ENCODE measurements at regions not wholly inside any gene's neighbourhood (a gene's known extent, or its start where the extent isn't known, plus 50 kb on each side); places are given as distances from the start of the nearest gene placed in this dataset.

DNA sequence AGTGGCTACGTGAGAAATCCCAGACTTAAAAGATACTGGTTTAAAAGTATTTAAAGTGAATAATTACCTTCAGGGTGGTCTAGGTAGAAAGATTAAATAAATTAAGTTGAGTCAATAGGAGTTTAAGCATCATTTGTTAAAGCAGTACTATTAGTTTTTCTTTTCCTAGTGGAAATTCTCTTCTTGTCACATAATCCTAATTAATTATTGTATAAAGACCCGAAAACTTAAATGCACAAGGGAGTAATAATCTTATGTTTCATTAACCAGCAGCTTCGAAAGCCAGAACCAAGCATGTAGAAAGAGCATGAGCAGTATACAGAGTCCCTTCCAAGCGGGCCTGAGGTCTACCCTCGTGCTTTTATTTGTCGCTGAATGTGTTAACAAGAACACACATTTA is 90.2 kb upstream of the SKOR2 start:
- Histone ChIP-seq H3K4me2 (ENCODE audit: low read length) (no peak overlapping the region), H3K9me2 (replicated peaks; ENCODE audit: control insufficient read depth, low read length) (no peaks in the 10 kb centered on the region), H3K79me2 (ENCODE audit: control insufficient read depth, low read length) (no peaks in the 10 kb centered on the region), H3K4me1 (ENCODE audit: control insufficient read depth, low read length) (no peaks in the 10 kb centered on the region), H3K4me3 (ENCODE audit: low read length) (no peak overlapping the region), H3K36me3 (ENCODE audit: control insufficient read depth, low read length) (no peaks in the 10 kb centered on the region), H3F3A (ENCODE audit: control insufficient read depth, insufficient read depth) (no peaks in the 10 kb centered on the region), H3K27me3 (ENCODE audit: control insufficient read depth, low read length) (no peaks in the 10 kb centered on the region), H4K20me1 (ENCODE audit: control insufficient read depth, insufficient read depth, low read depth, low read length) (no peaks in the 10 kb centered on the region), H3K27ac (ENCODE audit: low read depth, low read length) (no peak overlapping the region), H3K9me3 (ENCODE audit: control insufficient read depth, insufficient read depth, low read length) (no peaks in the 10 kb centered on the region)
- TF ChIP-seq EZH2phosphoT487 (IDR thresholded peaks at IDR 0.05; ENCODE audit: borderline replicate concordance, low read length) = no peak
- TF ChIP-seq, protein P1, sequence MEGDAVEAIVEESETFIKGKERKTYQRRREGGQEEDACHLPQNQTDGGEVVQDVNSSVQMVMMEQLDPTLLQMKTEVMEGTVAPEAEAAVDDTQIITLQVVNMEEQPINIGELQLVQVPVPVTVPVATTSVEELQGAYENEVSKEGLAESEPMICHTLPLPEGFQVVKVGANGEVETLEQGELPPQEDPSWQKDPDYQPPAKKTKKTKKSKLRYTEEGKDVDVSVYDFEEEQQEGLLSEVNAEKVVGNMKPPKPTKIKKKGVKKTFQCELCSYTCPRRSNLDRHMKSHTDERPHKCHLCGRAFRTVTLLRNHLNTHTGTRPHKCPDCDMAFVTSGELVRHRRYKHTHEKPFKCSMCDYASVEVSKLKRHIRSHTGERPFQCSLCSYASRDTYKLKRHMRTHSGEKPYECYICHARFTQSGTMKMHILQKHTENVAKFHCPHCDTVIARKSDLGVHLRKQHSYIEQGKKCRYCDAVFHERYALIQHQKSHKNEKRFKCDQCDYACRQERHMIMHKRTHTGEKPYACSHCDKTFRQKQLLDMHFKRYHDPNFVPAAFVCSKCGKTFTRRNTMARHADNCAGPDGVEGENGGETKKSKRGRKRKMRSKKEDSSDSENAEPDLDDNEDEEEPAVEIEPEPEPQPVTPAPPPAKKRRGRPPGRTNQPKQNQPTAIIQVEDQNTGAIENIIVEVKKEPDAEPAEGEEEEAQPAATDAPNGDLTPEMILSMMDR (IDR thresholded peaks at IDR 0.05; ENCODE audit: low read depth, low read length, poor library complexity, severe bottlenecking) = no peak

DNA sequence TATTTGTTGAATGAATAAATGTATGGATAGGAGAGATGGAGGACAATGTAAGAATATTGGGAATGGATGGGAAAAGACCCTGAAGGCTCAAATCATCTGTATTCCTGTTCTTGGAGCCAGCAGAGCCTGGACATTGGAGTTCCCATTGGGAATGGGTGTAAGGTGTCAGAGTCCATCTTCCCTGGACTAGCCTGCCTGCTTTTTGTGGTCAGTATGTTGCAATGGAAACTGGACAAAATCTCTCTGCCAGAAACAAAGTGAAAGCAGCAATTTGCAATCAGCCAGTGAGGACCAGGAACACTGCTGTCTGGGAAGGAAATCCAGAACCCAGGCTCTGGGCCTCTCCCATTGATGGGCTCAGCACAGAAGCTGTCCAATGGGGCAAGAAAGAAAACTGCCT is 83.5 kb upstream of the SKOR2 start:
- no peak overlapping the region for H3K27ac ChIP-seq (ENCODE audit: low read depth, low read length)
- TF ChIP-seq, protein P1 (IDR thresholded peaks at IDR 0.05; ENCODE audit: low read depth, low read length, poor library complexity, severe bottlenecking) = no peak
- no peak for TF ChIP-seq EZH2phosphoT487 (IDR thresholded peaks at IDR 0.05; ENCODE audit: borderline replicate concordance, low read length)
- H3K9me2 ChIP-seq (replicated peaks; ENCODE audit: control insufficient read depth, low read length) = no peaks in the 10 kb centered on the region
- H3K79me2 ChIP-seq (ENCODE audit: control insufficient read depth, low read length) = no peaks in the 10 kb centered on the region
- H3K9me3 ChIP-seq (ENCODE audit: control insufficient read depth, insufficient read depth, low read length) = no peaks in the 10 kb centered on the region
- no peak overlapping the region for H3K4me3 ChIP-seq (ENCODE audit: low read length)
- no peaks in the 10 kb centered on the region for H3K4me1 ChIP-seq (ENCODE audit: control insufficient read depth, low read length)
- H3K4me2 ChIP-seq (ENCODE audit: low read length) = no peak overlapping the region
- no peaks in the 10 kb centered on the region; the same call in 1 of the 2 replicates for H3K27me3 ChIP-seq (ENCODE audit: control insufficient read depth, low read length)
- no peaks in the 10 kb centered on the region for H3K36me3 ChIP-seq (ENCODE audit: control insufficient read depth, low read length)
- H3F3A ChIP-seq (ENCODE audit: control insufficient read depth, insufficient read depth) = no peaks in the 10 kb centered on the region
- H4K20me1 ChIP-seq (ENCODE audit: control insufficient read depth, insufficient read depth, low read depth, low read length) = no peaks in the 10 kb centered on the region

DNA sequence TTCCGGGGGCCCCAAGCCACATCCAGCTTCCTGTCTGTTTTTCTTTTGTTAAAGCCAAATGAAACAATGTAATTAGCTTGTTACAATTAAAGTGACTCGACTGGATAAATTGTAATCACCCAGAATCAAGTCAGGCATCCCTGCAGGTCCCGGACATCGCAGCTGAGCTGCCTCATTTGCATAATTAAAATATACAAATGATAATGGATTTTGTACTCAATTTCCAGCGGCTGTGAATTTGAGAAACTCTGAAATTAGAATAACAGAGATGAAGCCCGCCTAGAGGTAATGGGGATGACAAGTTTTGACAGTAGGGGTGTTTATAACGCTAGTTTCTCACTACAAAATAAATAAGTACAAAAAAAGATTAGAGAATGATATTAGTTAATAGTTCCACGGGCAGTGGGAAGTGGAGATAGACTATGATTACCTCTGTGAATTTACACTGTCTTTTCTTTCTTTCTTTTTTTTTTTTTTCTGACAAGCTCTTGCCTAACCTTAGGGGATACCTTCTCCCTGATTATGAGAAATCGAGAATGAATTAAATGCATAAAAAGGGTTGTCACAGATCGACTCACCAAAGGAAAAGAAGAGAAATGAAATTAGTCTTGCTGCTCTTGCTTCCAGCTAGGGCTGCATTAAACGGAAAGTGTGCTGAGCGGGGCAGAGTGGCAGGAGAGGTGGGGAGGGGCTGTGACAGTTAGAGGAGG is 82.6 kb upstream of the SKOR2 start:
- no peaks in the 10 kb centered on the region for H3F3A ChIP-seq (ENCODE audit: control insufficient read depth, insufficient read depth)
- H3K4me3 ChIP-seq (ENCODE audit: low read length) = no peak overlapping the region
- H4K20me1 ChIP-seq (ENCODE audit: control insufficient read depth, insufficient read depth, low read depth, low read length) = no peaks in the 10 kb centered on the region
- no peaks in the 10 kb centered on the region for H3K36me3 ChIP-seq (ENCODE audit: control insufficient read depth, low read length)
- H3K4me1 ChIP-seq (ENCODE audit: control insufficient read depth, low read length) = no peaks in the 10 kb centered on the region
- H3K9me2 ChIP-seq (replicated peaks; ENCODE audit: control insufficient read depth, low read length) = no peaks in the 10 kb centered on the region
- no peaks in the 10 kb centered on the region for H3K79me2 ChIP-seq (ENCODE audit: control insufficient read depth, low read length)
- H3K9me3 ChIP-seq (ENCODE audit: control insufficient read depth, insufficient read depth, low read length) = no peaks in the 10 kb centered on the region
- H3K4me2 ChIP-seq (ENCODE audit: low read length) = no peak overlapping the region
- H3K27ac ChIP-seq (ENCODE audit: low read depth, low read length) = no peak overlapping the region
- TF ChIP-seq, protein P1 (IDR thresholded peaks at IDR 0.05; ENCODE audit: low read depth, low read length, poor library complexity, severe bottlenecking) = no peak
- no peak for TF ChIP-seq EZH2phosphoT487 (IDR thresholded peaks at IDR 0.05; ENCODE audit: borderline replicate concordance, low read length)
- H3K27me3 ChIP-seq (ENCODE audit: control insufficient read depth, low read length) = no peaks in the 10 kb centered on the region; the same call in 1 of the 2 replicates

All from DOHH2 (cell line).